Suprapubic skin (tissue), 4 donors: ENCODE measurements at regions not wholly inside any gene's neighbourhood (a gene's known extent, or its start where the extent isn't known, plus 50 kb on each side); places are given as distances from the start of the nearest gene placed in this dataset.
"Not testable (repeated sequence)": the region's sequence is repeated elsewhere in the genome, so short reads cannot be mapped to it uniquely, and the experiment has no call there.

ENCODE experiments used
- DNase-seq, 2 donors: peaks; one replicate each; pipeline ENCODE4 v3.0.0-alpha.2; 2019; ENCODE audit warnings: low spot score in 2 of 2
- H3K27ac ChIP-seq: fragments of 200-600 bp; sonication (generic); one replicate; pipeline ENCODE4 v1.5.1; 2019
- H3K27me3 ChIP-seq: fragments of 200-600 bp; sonication (generic); one replicate; pipeline ENCODE4 v1.5.1; 2019
- H3K36me3 ChIP-seq: fragments of 200-600 bp; sonication (generic); one replicate; pipeline ENCODE4 v1.5.1; 2019
- H3K4me1 ChIP-seq: fragments of 200-600 bp; sonication (generic); one replicate; pipeline ENCODE4 v1.5.1; 2019
- H3K4me3 ChIP-seq: fragments of 200-600 bp; sonication (generic); one replicate; pipeline ENCODE4 v1.5.1; 2019; ENCODE audit warnings: mild to moderate bottlenecking
- H3K9me3 ChIP-seq: fragments of 200-600 bp; sonication (generic); one replicate; pipeline ENCODE4 v1.5.1; 2019
- CTCF ChIP-seq, 2 donors: fragments of 200-600 bp in 1 of 2; fragments of 450-650 bp in 1 of 2; sonication (generic) in 1 of 2; IDR thresholded peaks; one replicate each; pipeline ENCODE4 v1.5.1; 2016 to 2019; ENCODE audit warnings: antibody characterized with exemption in 2 of 2, mild to moderate bottlenecking in 1 of 2, moderate library complexity in 1 of 2
- EP300 ChIP-seq: sonication (generic); formaldehyde crosslinking; IDR thresholded peaks from one replicate; pipeline ENCODE4 v1.6.1; 2017; ENCODE audit warnings: antibody characterized with exemption
- POLR2A ChIP-seq, 2 donors: fragments of 450-650 bp; IDR thresholded peaks; one replicate each; pipeline ENCODE4 v1.6.1; 2017; ENCODE audit warnings: antibody characterized with exemption in 2 of 2, mild to moderate bottlenecking in 2 of 2, moderate library complexity in 2 of 2
- POLR2AphosphoS5 ChIP-seq, 3 donors: sonication (generic); formaldehyde crosslinking; IDR thresholded peaks; one replicate each; pipeline ENCODE4 v1.6.1; 2017; ENCODE audit warnings: antibody characterized with exemption in 3 of 3
- WGBS: methylation state at CpG from one replicate; pipeline ENCODE4 v1.1.5; 2018; 5-methylcytosine and 5-hydroxymethylcytosine counted together

GRCh38 chr12:91640021-91640420 lies 457.4 kb upstream of the DCN start:
- TF ChIP-seq POLR2AphosphoS5 (IDR thresholded peaks at IDR 0.05) (no peak), EP300 (no peak), POLR2A (IDR thresholded peaks at IDR 0.05) (no peak), CTCF (IDR thresholded peaks at IDR 0.05) (no peak)
- H3K36me3 ChIP-seq, result no peaks in the 10 kb centered on the region
- H3K9me3 ChIP-seq, result no peaks in the 10 kb centered on the region
- H3K4me3 ChIP-seq, result no peak overlapping the region
- no peaks in the 10 kb centered on the region for H3K27me3 ChIP-seq
- WGBS, result 57% methylated on average over 2 of the region's 2 CpGs
- no peak for DNase-seq
- no peaks in the 10 kb centered on the region for H3K4me1 ChIP-seq
- H3K27ac ChIP-seq, result no peak overlapping the region

DNA sequence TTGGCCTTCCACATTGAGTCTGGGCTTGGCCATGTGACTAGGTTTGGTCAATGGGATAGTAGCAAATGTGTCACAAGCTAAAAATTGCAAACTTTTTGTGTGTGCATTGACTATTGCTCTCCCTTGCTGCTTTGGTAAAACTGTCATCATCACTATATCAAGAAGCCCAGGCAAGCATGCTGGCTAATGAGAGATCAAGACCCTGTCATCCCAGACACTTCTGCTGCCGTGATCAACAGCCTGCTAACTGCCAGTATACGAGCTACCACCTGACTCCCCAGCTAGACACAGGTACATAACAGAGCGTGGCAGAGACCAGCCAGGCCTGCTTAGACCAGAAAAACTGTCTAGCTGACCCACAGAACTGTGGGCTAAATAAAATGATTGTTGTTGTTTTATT lies 456.7 kb upstream of the DCN start:
- Histone ChIP-seq H3K4me1 (no peaks in the 10 kb centered on the region), H3K27ac (no peak overlapping the region), H3K36me3 (no peaks in the 10 kb centered on the region), H3K9me3 (no peaks in the 10 kb centered on the region), H3K27me3 (no peaks in the 10 kb centered on the region), H3K4me3 (no peak overlapping the region)
- no peak for TF ChIP-seq POLR2AphosphoS5 (IDR thresholded peaks at IDR 0.05)
- TF ChIP-seq POLR2A (IDR thresholded peaks at IDR 0.05), result no peak
- TF ChIP-seq CTCF (IDR thresholded peaks at IDR 0.05), result no peak
- TF ChIP-seq EP300, result no peak
- WGBS, result 79% methylated on average over 3 of the region's 3 CpGs
- DNase-seq, result no peak

GRCh38 chr12:91637789-91638624 lies 455.4 kb upstream of the DCN start:
- Histone ChIP-seq H3K36me3 (no peaks in the 10 kb centered on the region), H3K9me3 (no peaks in the 10 kb centered on the region), H3K27ac (no peak overlapping the region), H3K4me1 (no peaks in the 10 kb centered on the region), H3K27me3 (no peaks in the 10 kb centered on the region), H3K4me3 (no peak overlapping the region)
- TF ChIP-seq POLR2A (IDR thresholded peaks at IDR 0.05) (no peak), CTCF (IDR thresholded peaks at IDR 0.05) (no peak), EP300 (no peak), POLR2AphosphoS5 (IDR thresholded peaks at IDR 0.05) (no peak)
- DNase-seq, result no peak
- WGBS, result 91% methylated on average over 8 of the region's 8 CpGs

DNA sequence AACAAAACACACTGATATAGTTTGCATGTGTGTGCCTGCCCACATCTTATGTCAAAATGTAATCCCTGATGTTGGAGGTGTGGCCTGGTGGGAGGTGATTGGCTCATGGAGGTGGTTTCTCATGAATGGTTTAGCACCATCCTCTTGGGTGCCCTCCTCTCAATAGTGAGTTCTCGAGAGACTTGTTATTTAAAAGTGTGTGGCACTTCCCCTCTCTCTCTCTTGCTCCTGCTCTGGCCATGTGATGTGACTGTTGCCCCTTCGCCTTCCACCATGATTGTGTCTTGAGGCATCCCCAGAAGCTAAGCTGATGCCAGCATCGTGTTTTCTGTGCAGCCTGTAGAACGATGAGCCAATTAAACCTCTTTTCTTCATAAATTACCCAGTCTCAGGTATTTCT lies 454.1 kb upstream of the DCN start:
- no peaks in the 10 kb centered on the region for H3K36me3 ChIP-seq
- no peak overlapping the region for H3K27ac ChIP-seq
- no peaks in the 10 kb centered on the region for H3K9me3 ChIP-seq
- 76% methylated on average over 4 of the region's 4 CpGs for WGBS
- DNase-seq, result no peak
- TF ChIP-seq EP300, result no peak
- TF ChIP-seq POLR2A (IDR thresholded peaks at IDR 0.05), result no peak
- no peak for TF ChIP-seq CTCF (IDR thresholded peaks at IDR 0.05)
- no peak for TF ChIP-seq POLR2AphosphoS5 (IDR thresholded peaks at IDR 0.05)
- H3K4me1 ChIP-seq, result no peaks in the 10 kb centered on the region
- no peak overlapping the region for H3K4me3 ChIP-seq
- no peaks in the 10 kb centered on the region for H3K27me3 ChIP-seq

DNA sequence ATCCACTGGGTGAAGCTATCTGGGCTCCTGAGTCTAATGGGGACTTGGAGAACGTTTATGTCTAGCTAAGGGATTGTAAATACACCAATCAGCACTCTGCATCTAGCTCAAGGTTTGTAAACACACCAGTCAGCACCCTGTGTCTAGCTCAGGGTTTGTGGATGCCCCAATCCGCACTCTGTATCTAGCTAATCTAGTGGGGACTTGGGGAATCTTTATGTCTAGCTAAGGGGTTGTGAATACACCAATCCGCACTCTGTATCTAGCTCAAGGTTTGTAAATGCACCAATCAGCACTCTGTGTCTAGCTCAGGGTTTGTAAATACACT lies 451.7 kb upstream of the DCN start:
- not testable (repeated sequence) for H3K27ac ChIP-seq, DNase-seq, H3K4me1 ChIP-seq, H3K9me3 ChIP-seq, H3K4me3 ChIP-seq, H3K36me3 ChIP-seq, H3K27me3 ChIP-seq
- whole genome bisulfite sequencing, result 93% methylated on average over 3 of the region's 3 CpGs
